HepG2 (cell line): ENCODE measurements at regions not wholly inside any gene's neighbourhood (a gene's known extent, or its start where the extent isn't known, plus 50 kb on each side); places are given as distances from the start of the nearest gene placed in this dataset.

Experiments
- GTF2F1 ChIP-seq: fragments of 150-350 bp; IDR thresholded peaks from 2 replicates; pipeline ENCODE4 v1.6.1; 2014; ENCODE audit warnings: low read length
- MED1 ChIP-seq: sonication (generic); formaldehyde crosslinking; IDR thresholded peaks from 2 replicates; pipeline ENCODE4 v1.4.0; 2020; ENCODE audit warnings: missing genetic modification reagents
- POLR2A ChIP-seq, 2 experiments: IDR thresholded peaks; 2 replicates each; pipeline ENCODE4 v1.6.1; 2011; ENCODE audit warnings: low read depth in 2 of 2, low read length in 2 of 2, mild to moderate bottlenecking in 1 of 2, moderate library complexity in 1 of 2; ENCODE audit not compliant: insufficient read depth in 1 of 2
- RBFOX2 ChIP-seq: fragments of 200-400 bp; formaldehyde crosslinking; IDR thresholded peaks from 2 replicates; pipeline ENCODE4 v1.6.1; 2017; ENCODE audit warnings: low read depth, mild to moderate bottlenecking, low read length
- TAF1 ChIP-seq: sonication (generic); formaldehyde crosslinking; IDR thresholded peaks from 2 replicates; pipeline ENCODE4 v1.4.0; 2020; ENCODE audit warnings: missing genetic modification reagents
- ZBTB7A ChIP-seq: sonication (generic); formaldehyde crosslinking; IDR thresholded peaks from 2 replicates; pipeline ENCODE4 v1.8.0; 2022; ENCODE audit warnings: mild to moderate bottlenecking, missing genetic modification reagents
- ZC3H13 ChIP-seq: sonication (generic); formaldehyde crosslinking; IDR thresholded peaks from 2 replicates; pipeline ENCODE4 v1.8.1; 2023; ENCODE audit warnings: mild to moderate bottlenecking, missing genetic modification reagents, moderate library complexity
- TF ChIP-seq, protein P1 (sequence below): IDR thresholded peaks from 2 replicates; pipeline ENCODE4 v1.6.1; 2016; ENCODE audit warnings: mild to moderate bottlenecking, missing biosample characterization, missing genetic modification reagents
- TF ChIP-seq, protein P2 (sequence below): sonication (generic); formaldehyde crosslinking; IDR thresholded peaks from 2 replicates; pipeline ENCODE4 v1.5.0; 2020; ENCODE audit warnings: mild to moderate bottlenecking, missing genetic modification reagents, moderate library complexity

DNA sequence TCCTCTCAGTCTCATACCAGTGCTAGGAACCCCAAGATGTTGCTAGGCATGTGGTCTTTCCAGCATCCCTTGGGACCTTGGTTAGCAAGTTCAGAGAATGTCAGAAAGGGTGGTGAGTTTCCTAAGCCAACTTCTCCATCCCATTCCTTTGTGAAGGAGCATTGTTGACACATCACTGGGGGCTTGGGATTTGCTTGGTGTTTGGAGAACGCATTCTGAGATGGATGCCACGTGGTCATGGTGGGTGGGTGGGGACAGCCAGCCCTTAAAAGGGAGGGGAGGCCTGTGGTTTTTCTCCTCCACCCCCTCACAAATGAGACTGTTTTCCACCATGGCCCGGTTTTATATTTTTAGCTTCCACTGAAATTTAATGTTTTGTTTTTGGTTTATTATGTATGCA, 83.3 kb upstream of the ZNF536 start:
- TF ChIP-seq, protein P1, sequence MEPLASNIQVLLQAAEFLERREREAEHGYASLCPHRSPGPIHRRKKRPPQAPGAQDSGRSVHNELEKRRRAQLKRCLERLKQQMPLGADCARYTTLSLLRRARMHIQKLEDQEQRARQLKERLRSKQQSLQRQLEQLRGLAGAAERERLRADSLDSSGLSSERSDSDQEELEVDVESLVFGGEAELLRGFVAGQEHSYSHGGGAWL (CRISPR knock-in tag) = no peak
- no peak for TF ChIP-seq POLR2A (IDR thresholded peaks at IDR 0.05; ENCODE audit: insufficient read depth in 1 of 2, low read depth in 2 of 2, low read length in 2 of 2)
- TF ChIP-seq RBFOX2 = no peak
- TF ChIP-seq GTF2F1 = no peak
- no peak for TF ChIP-seq ZC3H13 (CRISPR knock-in tag)
- TF ChIP-seq MED1 (CRISPR knock-in tag) = no peak
- TF ChIP-seq, protein P2, sequence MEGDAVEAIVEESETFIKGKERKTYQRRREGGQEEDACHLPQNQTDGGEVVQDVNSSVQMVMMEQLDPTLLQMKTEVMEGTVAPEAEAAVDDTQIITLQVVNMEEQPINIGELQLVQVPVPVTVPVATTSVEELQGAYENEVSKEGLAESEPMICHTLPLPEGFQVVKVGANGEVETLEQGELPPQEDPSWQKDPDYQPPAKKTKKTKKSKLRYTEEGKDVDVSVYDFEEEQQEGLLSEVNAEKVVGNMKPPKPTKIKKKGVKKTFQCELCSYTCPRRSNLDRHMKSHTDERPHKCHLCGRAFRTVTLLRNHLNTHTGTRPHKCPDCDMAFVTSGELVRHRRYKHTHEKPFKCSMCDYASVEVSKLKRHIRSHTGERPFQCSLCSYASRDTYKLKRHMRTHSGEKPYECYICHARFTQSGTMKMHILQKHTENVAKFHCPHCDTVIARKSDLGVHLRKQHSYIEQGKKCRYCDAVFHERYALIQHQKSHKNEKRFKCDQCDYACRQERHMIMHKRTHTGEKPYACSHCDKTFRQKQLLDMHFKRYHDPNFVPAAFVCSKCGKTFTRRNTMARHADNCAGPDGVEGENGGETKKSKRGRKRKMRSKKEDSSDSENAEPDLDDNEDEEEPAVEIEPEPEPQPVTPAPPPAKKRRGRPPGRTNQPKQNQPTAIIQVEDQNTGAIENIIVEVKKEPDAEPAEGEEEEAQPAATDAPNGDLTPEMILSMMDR (CRISPR knock-in tag) = no peak
- TF ChIP-seq ZBTB7A (CRISPR knock-in tag) = no peak
- TF ChIP-seq TAF1 (CRISPR knock-in tag) = no peak
